CD8-positive, alpha-beta memory T cell (primary cell): ENCODE measurements at regions not wholly inside any gene's neighbourhood (a gene's known extent, or its start where the extent isn't known, plus 50 kb on each side); places are given as distances from the start of the nearest gene placed in this dataset.
"Not testable (repeated sequence)": the region's sequence is repeated elsewhere in the genome, so short reads cannot be mapped to it uniquely, and the experiment has no call there.

ENCODE experiments used
- CTCF ChIA-PET: fragments of 350-600 bp; sonication (Branson Sonifier 250); formaldehyde crosslinking; loops from one replicate; lab custom pipeline; 2021; ENCODE audit warnings: antibody characterized with exemption; lab: Charles Lee
- POLR2A ChIA-PET: fragments of 350-600 bp; sonication (Branson Sonifier 250); formaldehyde crosslinking; loops from one replicate; lab custom pipeline; 2021; ENCODE audit warnings: antibody characterized with exemption; lab: Charles Lee
- DNase-seq, 5 donors: peaks; one replicate each; pipeline versions ENCODE4 v3.0.0 to v3.0.0-alpha.2; 2020 to 2022; ENCODE audit warnings: mixed read lengths in 1 of 5
- H3K27ac ChIP-seq: one replicate; pipeline ENCODE4 v1.7.0; 2013; ENCODE audit warnings: low read depth, mild to moderate bottlenecking, low read length, moderate library complexity
- H3K27me3 ChIP-seq: 2 replicates; pipeline ENCODE4 v1.7.0; 2013; ENCODE audit warnings: low read length, mild to moderate bottlenecking; ENCODE audit not compliant: insufficient read depth, poor library complexity, severe bottlenecking
- H3K36me3 ChIP-seq: 2 replicates; pipeline ENCODE4 v1.7.0; 2013; ENCODE audit warnings: mild to moderate bottlenecking, low read length, moderate library complexity; ENCODE audit not compliant: insufficient read depth
- H3K4me1 ChIP-seq: 2 replicates; pipeline ENCODE4 v1.7.0; 2013; ENCODE audit warnings: mild to moderate bottlenecking, low read length, moderate library complexity; ENCODE audit not compliant: insufficient read depth
- H3K4me3 ChIP-seq: 2 replicates; pipeline ENCODE4 v1.7.0; 2013; ENCODE audit warnings: mild to moderate bottlenecking, low read length
- H3K9me3 ChIP-seq: 2 replicates; pipeline ENCODE4 v1.7.0; 2013; ENCODE audit warnings: mild to moderate bottlenecking, low read length
- H3K27ac Mint-ChIP-seq, 8 donors: one replicate each; pipeline ENCODE4 v1.8.0; 2020 to 2021; ENCODE audit warnings: mixed read lengths in 8 of 8, mild to moderate bottlenecking in 6 of 8, inconsistent platforms in 3 of 8, moderate library complexity in 3 of 8
- H3K27me3 Mint-ChIP-seq, 2 donors: one replicate each; pipeline ENCODE4 v1.8.0; 2020 to 2021; ENCODE audit warnings: mixed read lengths in 2 of 2, mild to moderate bottlenecking in 1 of 2, moderate library complexity in 1 of 2
- H3K36me3 Mint-ChIP-seq, 3 donors: one replicate each; pipeline ENCODE4 v1.8.0; 2020 to 2021; ENCODE audit warnings: mixed read lengths in 3 of 3, inconsistent platforms in 1 of 3, mild to moderate bottlenecking in 1 of 3
- H3K4me1 Mint-ChIP-seq, 3 donors: one replicate each; pipeline ENCODE4 v1.8.0; 2020 to 2021; ENCODE audit warnings: mixed read lengths in 3 of 3, inconsistent platforms in 1 of 3, mild to moderate bottlenecking in 1 of 3
- H3K4me3 Mint-ChIP-seq, 7 donors: one replicate each; pipeline ENCODE4 v1.8.0; 2020 to 2021; ENCODE audit warnings: mixed read lengths in 7 of 7, mild to moderate bottlenecking in 6 of 7, moderate library complexity in 4 of 7, inconsistent platforms in 2 of 7
- H3K9me3 Mint-ChIP-seq, 5 donors: one replicate each; pipeline ENCODE4 v1.8.0; 2020 to 2022; ENCODE audit warnings: mixed read lengths in 5 of 5, mild to moderate bottlenecking in 3 of 5, moderate library complexity in 2 of 5, inconsistent platforms in 1 of 5

DNA sequence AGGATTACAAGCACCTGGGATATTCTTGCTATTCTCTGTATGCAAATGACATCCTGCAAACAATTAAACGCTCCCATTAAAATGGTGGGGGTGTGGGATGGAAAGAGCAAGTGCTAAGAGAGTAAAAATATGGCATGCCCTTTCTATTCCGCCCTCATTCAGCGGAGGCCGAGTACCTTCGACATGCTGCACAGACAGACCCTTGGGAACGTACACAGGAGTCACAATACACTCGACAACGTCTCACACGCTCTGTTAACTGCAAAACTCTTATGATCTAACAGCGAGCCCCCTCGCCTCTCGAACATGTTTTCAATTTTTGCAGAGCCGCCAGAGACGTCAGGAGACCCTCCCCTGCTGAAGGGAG, 322.2 kb downstream of the CEMIP2 start:
- Histone ChIP-seq H3K4me1 (no peaks in the 10 kb centered on the region), H3K27ac (no peak overlapping the region), H3K9me3 (no peaks in the 10 kb centered on the region), H3K27me3 (no peaks in the 10 kb centered on the region), H3K36me3 (no peaks in the 10 kb centered on the region), H3K4me3 (no peak overlapping the region)
- DNase-seq, result no peak
- ChIA-PET CTCF (no interaction called here), POLR2A (no interaction called here)
- H3K27me3 Mint-ChIP-seq, result peaks cover 24 to 41% of the 10 kb centered on the region in 2 donors
- H3K4me1 Mint-ChIP-seq, result peaks cover 0 to 7% (median 4%) of the 10 kb centered on the region in 3 donors
- H3K36me3 Mint-ChIP-seq, result peaks cover 0 to 9% (median 0%) of the 10 kb centered on the region in 3 donors
- H3K4me3 Mint-ChIP-seq, result peak overlapping the region in 2 of 7 donors; percentile 28 to 32
- H3K27ac Mint-ChIP-seq, result peak overlapping the region in 1 of 8 donors; percentile 35
- H3K9me3 Mint-ChIP-seq, result peaks cover under 1 to 12% (median 6%) of the 10 kb centered on the region in 5 donors

DNA sequence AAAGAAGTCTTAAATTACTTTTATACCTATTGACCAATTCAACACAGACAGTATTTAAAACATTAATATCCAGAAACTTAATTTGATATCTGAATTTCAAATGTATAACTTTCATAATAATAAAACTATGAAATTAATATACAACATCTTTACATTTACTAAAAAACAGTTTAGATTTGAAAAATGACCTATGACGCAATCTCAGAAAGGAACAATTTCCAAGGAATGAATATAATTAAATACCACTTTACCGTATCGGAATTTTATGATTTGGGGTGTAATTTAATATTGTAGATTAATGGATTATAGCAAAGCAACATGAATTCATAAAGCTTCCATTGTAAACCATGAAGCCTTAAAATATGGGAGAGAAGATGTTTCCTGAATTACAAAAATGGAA, 321.5 kb upstream of the TRPM3 start:
- Mint-ChIP-seq H3K36me3 (peaks cover 0 to under 1% (median 0%) of the 10 kb centered on the region in 3 donors), H3K4me3 (no peak overlapping the region), H3K27ac (no peak overlapping the region), H3K27me3 (peaks cover 20 to 36% of the 10 kb centered on the region in 2 donors), H3K4me1 (peaks cover 0 to 7% (median 4%) of the 10 kb centered on the region in 3 donors), H3K9me3 (peaks cover 0 to 4% (median 1%) of the 10 kb centered on the region in 5 donors)
- no peaks in the 10 kb centered on the region for H3K4me1 ChIP-seq
- ChIA-PET CTCF (no interaction called here), POLR2A (no interaction called here)
- H3K27me3 ChIP-seq, result no peaks in the 10 kb centered on the region
- no peaks in the 10 kb centered on the region for H3K9me3 ChIP-seq
- DNase-seq, result no peak
- H3K4me3 ChIP-seq, result no peak overlapping the region
- H3K36me3 ChIP-seq, result no peaks in the 10 kb centered on the region
- no peak overlapping the region for H3K27ac ChIP-seq

DNA sequence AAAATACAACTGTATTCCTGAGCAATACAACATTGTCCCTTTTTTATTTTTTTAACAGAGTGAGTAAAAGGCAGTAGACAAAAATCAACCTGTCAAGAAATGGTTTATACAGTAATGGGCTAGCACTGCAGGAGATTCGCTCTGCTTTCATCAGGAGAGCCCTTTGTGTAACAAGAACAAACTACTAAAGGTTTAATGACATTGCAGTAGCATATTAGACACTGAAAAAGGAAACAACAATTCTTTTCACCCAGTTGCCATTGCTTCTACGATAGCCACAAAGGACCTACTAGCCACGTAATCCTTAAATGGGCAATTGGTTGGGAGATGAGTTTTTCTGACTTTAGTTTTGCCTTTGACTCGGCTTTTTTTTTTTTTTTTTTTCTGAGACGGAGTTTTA, 319.8 kb upstream of the TRPM3 start:
- H3K4me3 ChIP-seq, result no peak overlapping the region
- peaks cover 0 to 2% (median 2%) of the 10 kb centered on the region in 3 donors for H3K4me1 Mint-ChIP-seq
- peaks cover 0 to 3% (median 1%) of the 10 kb centered on the region in 5 donors for H3K9me3 Mint-ChIP-seq
- H3K27ac Mint-ChIP-seq, result no peak overlapping the region
- H3K9me3 ChIP-seq, result no peaks in the 10 kb centered on the region
- no peak for DNase-seq
- H3K4me1 ChIP-seq, result no peaks in the 10 kb centered on the region
- peaks cover 12 to 28% of the 10 kb centered on the region in 2 donors for H3K27me3 Mint-ChIP-seq
- no peak overlapping the region for H3K4me3 Mint-ChIP-seq
- ChIA-PET CTCF (no interaction called here), POLR2A (no interaction called here)
- H3K27ac ChIP-seq, result no peak overlapping the region
- H3K27me3 ChIP-seq, result no peaks in the 10 kb centered on the region
- no peaks in the 10 kb centered on the region for H3K36me3 ChIP-seq
- H3K36me3 Mint-ChIP-seq, result no peaks in the 10 kb centered on the region

DNA sequence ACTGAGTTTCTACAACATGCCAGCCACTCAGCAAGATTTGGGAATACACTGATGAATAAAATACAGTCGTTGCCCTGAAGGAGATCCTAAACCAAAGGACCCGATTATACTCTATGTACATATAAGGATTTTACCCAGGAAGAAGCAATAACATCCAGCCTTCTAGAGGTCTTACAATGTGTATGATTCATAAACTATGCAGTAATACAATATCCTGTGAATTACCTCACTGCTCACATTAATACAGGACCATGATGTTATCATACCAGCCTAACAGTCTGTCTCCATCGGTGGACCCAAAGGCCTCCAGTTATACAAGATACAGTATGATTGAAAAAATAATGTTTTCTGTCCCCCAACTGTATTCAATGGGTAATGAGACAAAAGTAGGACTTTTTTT, 310.5 kb upstream of the TRPM3 start:
- no peaks in the 10 kb centered on the region for H3K4me1 Mint-ChIP-seq

DNA sequence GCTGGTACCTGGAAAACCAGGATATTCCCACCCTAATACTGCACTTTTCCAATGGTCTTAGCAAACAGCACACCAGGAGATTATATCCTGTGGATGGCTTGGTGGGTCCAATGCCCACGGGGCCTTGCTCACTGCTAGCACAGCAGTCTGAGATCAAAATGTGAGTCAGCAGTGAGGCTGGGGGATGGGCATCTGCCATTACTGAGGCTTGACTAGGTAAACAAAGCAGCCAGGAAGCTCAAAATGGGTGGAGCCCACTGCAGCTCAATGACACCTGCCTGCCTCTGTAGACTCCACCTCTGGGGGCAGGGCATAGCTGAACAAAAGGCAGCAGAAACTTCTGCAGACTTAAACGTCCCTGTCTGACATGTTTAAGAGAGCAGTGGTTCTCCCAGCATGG, 285.9 kb upstream of the TRPM3 start:
- POLR2A ChIA-PET, H3K36me3 Mint-ChIP-seq, H3K4me1 ChIP-seq, H3K4me3 Mint-ChIP-seq, CTCF ChIA-PET, H3K4me3 ChIP-seq, H3K9me3 Mint-ChIP-seq, H3K4me1 Mint-ChIP-seq, H3K9me3 ChIP-seq, H3K36me3 ChIP-seq, H3K27me3 ChIP-seq, DNase-seq, H3K27ac Mint-ChIP-seq, H3K27ac ChIP-seq: not testable (repeated sequence)
- H3K27me3 Mint-ChIP-seq, result peaks cover 1 to 14% of the 10 kb centered on the region in 2 donors

More for the DNA sequence above, 310.5 kb upstream of the TRPM3 start:
- Histone ChIP-seq H3K4me1 (no peaks in the 10 kb centered on the region), H3K36me3 (no peaks in the 10 kb centered on the region), H3K4me3 (no peak overlapping the region), H3K27ac (no peak overlapping the region), H3K9me3 (no peaks in the 10 kb centered on the region), H3K27me3 (no peaks in the 10 kb centered on the region)
- Mint-ChIP-seq H3K27me3 (peaks cover 0 to 4% of the 10 kb centered on the region in 2 donors), H3K4me3 (no peak overlapping the region), H3K27ac (no peak overlapping the region), H3K36me3 (no peaks in the 10 kb centered on the region), H3K9me3 (no peaks in the 10 kb centered on the region)
- POLR2A ChIA-PET, result no interaction called here
- CTCF ChIA-PET, result no interaction called here
- DNase-seq, result no peak

DNA sequence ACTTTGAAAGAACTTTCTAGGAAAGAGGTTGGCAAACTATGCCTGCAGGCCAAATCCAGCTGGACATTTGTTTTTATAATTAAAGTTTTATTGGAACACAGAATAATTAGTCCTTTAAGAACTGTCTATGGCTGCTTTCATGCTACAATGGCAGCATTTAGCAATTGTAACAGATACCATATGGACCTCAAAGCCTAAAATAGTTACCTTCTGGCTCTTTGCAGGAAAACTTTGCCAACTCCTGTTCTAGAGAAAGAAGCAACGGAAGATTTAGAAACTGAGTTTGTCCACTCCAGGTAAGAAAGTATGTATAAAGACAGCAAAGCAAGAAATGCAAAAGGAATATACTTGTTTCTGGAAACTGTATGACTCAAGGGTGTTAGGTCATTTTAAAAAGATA, 281.7 kb upstream of the TRPM3 start:
- no peak overlapping the region for H3K27ac Mint-ChIP-seq
- Histone ChIP-seq H3K4me3 (no peak overlapping the region), H3K36me3 (no peaks in the 10 kb centered on the region), H3K4me1 (no peaks in the 10 kb centered on the region), H3K9me3 (no peaks in the 10 kb centered on the region), H3K27ac (no peak overlapping the region), H3K27me3 (no peaks in the 10 kb centered on the region)
- no peaks in the 10 kb centered on the region for H3K4me1 Mint-ChIP-seq
- H3K36me3 Mint-ChIP-seq, result no peaks in the 10 kb centered on the region
- CTCF ChIA-PET, result no interaction called here
- no peak overlapping the region for H3K4me3 Mint-ChIP-seq
- peaks cover 1 to 10% of the 10 kb centered on the region in 2 donors for H3K27me3 Mint-ChIP-seq
- H3K9me3 Mint-ChIP-seq, result peaks cover 0 to 2% (median 0%) of the 10 kb centered on the region in 5 donors
- no peak for DNase-seq
- POLR2A ChIA-PET, result no interaction called here

DNA sequence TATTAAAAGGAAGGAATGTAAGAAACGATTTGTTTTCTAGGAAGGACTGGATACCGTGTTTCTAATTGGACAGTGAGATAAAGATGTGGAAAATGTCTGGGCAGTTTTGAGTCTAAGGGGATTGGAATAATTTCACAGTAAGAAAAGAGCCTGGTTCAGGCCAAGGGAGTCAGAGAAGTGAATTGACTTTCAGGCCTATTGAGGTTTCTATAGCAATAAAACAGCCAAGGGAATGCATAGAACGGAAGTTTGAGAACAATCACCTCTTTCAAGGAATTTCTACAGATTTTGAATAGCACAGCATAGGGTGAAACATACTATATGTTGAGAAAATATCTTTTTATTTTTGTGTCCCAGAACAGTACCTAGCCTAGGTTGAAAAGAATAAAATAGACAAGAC, 271.6 kb upstream of the TRPM3 start:
- no peaks in the 10 kb centered on the region for H3K4me1 Mint-ChIP-seq
- H3K4me3 Mint-ChIP-seq, result no peak overlapping the region
- no peaks in the 10 kb centered on the region for H3K36me3 Mint-ChIP-seq
- H3K27ac Mint-ChIP-seq, result no peak overlapping the region
- DNase-seq, result no peak
- ChIA-PET CTCF (no interaction called here), POLR2A (no interaction called here)
- Histone ChIP-seq H3K9me3 (no peaks in the 10 kb centered on the region), H3K27me3 (no peaks in the 10 kb centered on the region), H3K36me3 (no peaks in the 10 kb centered on the region), H3K4me1 (no peaks in the 10 kb centered on the region), H3K4me3 (no peak overlapping the region), H3K27ac (no peak overlapping the region)
- peaks cover 0 to 1% of the 10 kb centered on the region in 2 donors for H3K27me3 Mint-ChIP-seq
- no peaks in the 10 kb centered on the region for H3K9me3 Mint-ChIP-seq

DNA sequence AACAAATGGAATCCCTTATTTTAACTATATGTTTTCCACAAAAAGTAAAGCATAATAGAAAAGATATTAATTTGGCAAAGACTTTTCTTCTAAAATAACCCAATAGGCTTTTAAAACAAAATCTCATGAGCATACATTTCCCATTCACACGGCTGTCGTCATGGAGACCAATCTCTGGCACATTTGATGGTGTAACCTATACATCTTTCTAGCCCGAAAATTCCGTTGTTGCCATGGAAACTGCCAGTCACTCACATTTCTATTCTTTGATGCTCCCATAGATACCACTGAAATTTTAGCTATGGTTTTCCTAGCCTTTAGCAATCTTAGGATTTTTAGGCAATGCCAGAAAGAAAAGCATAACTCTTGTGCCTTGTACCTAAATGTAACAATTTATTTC, 262.9 kb upstream of the TRPM3 start:
- ChIA-PET CTCF (no interaction called here), POLR2A (no interaction called here)
- peaks cover 0 to 1% of the 10 kb centered on the region in 2 donors for H3K27me3 Mint-ChIP-seq
- no peaks in the 10 kb centered on the region for H3K36me3 Mint-ChIP-seq
- no peak overlapping the region for H3K4me3 Mint-ChIP-seq
- no peaks in the 10 kb centered on the region for H3K9me3 Mint-ChIP-seq
- no peak overlapping the region for H3K4me3 ChIP-seq
- H3K27ac ChIP-seq, result no peak overlapping the region
- H3K36me3 ChIP-seq, result no peaks in the 10 kb centered on the region
- H3K27ac Mint-ChIP-seq, result no peak overlapping the region
- H3K4me1 Mint-ChIP-seq, result no peaks in the 10 kb centered on the region
- H3K27me3 ChIP-seq, result no peaks in the 10 kb centered on the region
- H3K4me1 ChIP-seq, result no peaks in the 10 kb centered on the region
- no peak for DNase-seq
- no peaks in the 10 kb centered on the region for H3K9me3 ChIP-seq
